GM13976 (cell line): ENCODE measurements at regions not wholly inside any gene's neighbourhood (a gene's known extent, or its start where the extent isn't known, plus 50 kb on each side); places are given as distances from the start of the nearest gene placed in this dataset.

Experiments
- DNase-seq: peaks from one replicate; pipeline ENCODE4 v3.0.0; 2012; ENCODE audit warnings: low spot score
- CTCF ChIP-seq: IDR thresholded peaks from 2 replicates; pipeline ENCODE4 v1.5.1; 2012; ENCODE audit warnings: borderline replicate concordance, mild to moderate bottlenecking; ENCODE audit not compliant: insufficient read depth; ENCODE audit errors: extremely low read depth, missing control alignments, control extremely low read depth
- in situ Hi-C: fragments of 300-500 bp; cut with MboI; formaldehyde crosslinking; loops from one replicate; pipeline ENCODE4 v1.12.0; 2022; ENCODE audit warnings: low sequenced_read_pairs, mixed read lengths, inconsistent platforms; ENCODE audit not compliant: unreplicated experiment

DNA sequence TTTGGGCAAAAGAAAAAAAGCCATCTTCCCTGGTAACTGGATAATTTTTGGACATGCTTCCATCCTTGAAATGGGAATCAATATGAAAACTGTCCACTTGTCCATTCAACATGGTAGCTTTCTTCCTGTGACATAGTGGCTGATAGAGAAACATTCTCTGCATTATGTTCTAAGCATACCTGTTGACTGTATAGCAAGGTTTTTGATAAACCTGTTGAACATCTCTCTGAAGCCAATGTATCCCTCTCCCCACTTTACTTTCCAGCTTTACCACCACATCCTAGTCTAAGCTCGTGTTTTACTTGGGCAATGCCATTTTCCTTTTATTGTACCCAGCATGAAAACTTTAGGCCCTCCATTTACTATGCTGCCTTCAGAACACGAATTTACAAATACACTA, 630.1 kb downstream of the TOX3 start:
- no peak for TF ChIP-seq CTCF
- no peak for DNase-seq
- in situ Hi-C loops, result no loop called here

GRCh38 chr16:51916231-51916630, 630.7 kb downstream of the TOX3 start:
- no peak for DNase-seq
- in situ Hi-C loops, result no loop called here
- TF ChIP-seq CTCF, result no peak

- in situ Hi-C loops, result no loop called here
- DNase-seq, result no peak
- TF ChIP-seq CTCF, result no peak
These were observed 639.3 kb downstream of the TOX3 start for GRCh38 chr16:51907680-51908079.

DNA sequence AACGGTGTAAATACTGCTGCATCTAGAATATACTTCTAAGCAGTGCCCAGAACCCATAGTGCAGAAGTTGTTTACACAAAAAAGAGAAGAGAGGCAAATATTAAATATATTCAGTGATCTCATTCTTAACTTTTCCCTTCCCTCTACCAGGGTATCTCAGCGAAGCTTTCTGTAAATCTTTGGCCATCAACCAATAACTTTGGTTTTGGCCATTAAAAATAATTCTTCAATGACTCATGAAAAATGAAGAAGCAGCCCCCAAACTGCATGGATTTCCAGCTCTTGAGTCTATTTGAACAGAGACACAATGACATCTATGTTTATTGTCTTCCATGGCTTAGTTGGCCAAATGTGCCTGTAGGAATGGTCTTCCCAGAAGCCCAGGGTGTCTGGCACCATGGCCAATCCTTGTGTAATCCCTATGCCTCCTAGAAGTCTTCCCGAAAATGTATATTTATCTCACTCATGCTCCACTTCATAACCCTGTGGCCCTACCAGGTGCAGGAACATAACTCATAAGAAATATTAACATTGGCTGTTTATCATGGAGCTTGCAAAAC, 646.6 kb downstream of the TOX3 start:
- DNase-seq, result no peak
- no peak for TF ChIP-seq CTCF
- in situ Hi-C loops, result no loop called here

DNA sequence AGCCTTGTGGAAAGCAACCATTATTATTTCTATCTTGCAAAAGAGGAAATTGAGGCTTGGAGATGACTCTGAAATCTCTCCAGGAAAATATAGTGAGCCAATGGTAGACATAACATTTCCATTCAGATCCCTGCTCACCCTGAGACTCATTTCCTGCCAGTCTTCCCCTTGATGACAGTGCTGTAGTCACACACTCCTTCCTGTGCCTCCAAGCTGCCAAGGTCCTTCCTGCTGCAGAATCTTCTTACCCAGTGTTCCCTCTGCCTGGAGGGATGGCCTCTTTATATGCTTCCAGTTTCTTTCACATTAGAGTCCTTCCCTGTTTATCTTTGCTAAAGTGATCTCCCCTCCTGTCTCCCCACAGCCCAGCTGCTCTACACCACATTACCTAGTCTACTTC, 648.1 kb downstream of the TOX3 start:
- in situ Hi-C loops, result no loop called here
- DNase-seq, result no peak
- TF ChIP-seq CTCF, result no peak

GRCh38 chr16:51896013-51896412, 650.9 kb downstream of the TOX3 start:
- TF ChIP-seq CTCF, result no peak
- DNase-seq, result no peak
- in situ Hi-C loops, result no loop called here
